ENCODE measurements at regions not wholly inside any gene's neighbourhood (a gene's known extent, or its start where the extent isn't known, plus 50 kb on each side); places are given as distances from the start of the nearest gene placed in this dataset.

Small RNA genes in the stretch of these regions (small RNA-seq; reads per million reads assigned to genes)
- 0 reads per million in 7 experiments for gene RF00012

Data from SK-N-SH (cell line).